ENCODE measurements at regions not wholly inside any gene's neighbourhood (a gene's known extent, or its start where the extent isn't known, plus 50 kb on each side); places are given as distances from the start of the nearest gene placed in this dataset.

GRCh38 chr7:113797420-113798010 lies 121.3 kb downstream of the PPP1R3A start:
- H3K27me3 ChIP-seq (ENCODE audit: control insufficient read depth in 2 of 2, insufficient read depth in 2 of 2, low read length in 2 of 2): no peaks in the 10 kb centered on the region
- no peaks in the 10 kb centered on the region for H3K79me2 ChIP-seq (ENCODE audit: insufficient read depth, low read length)
- no peak overlapping the region for H3K9ac ChIP-seq (ENCODE audit: insufficient read depth, low read length, poor library complexity, severe bottlenecking)
- Mint-ChIP-seq H3K27ac (no peak overlapping the region), H3K36me3 (no peaks in the 10 kb centered on the region), H3K27me3 (ENCODE audit: low read depth in 3 of 3) (no peaks in the 10 kb centered on the region), H3K4me1 (peaks cover 10% of the 10 kb centered on the region), H3K4me3 (no peak overlapping the region), H3K9me3 (peaks cover 0 to 9% (median 7%) of the 10 kb centered on the region in 7 donors)
- H3K4me3 ChIP-seq (replicated peaks in 1 of 3; ENCODE audit: low read depth in 2 of 3, low read length in 3 of 3): no peak overlapping the region
- H2AFZ ChIP-seq (ENCODE audit: insufficient read depth, low read depth, low read length, poor library complexity, severe bottlenecking): no peak overlapping the region
- DNase-seq: no peak
- peaks cover 6 to 7% of the 10 kb centered on the region in 2 donors for H3K4me1 ChIP-seq (ENCODE audit: control insufficient read depth in 1 of 2, insufficient read depth in 2 of 2, low read length in 2 of 2)
- TF ChIP-seq CTCF (IDR thresholded peaks at IDR 0.05): no peak
- WGBS (ENCODE audit: insufficient coverage): no CpG with 5 or more reads among the region's 2 CpGs
- H3K27ac ChIP-seq (ENCODE audit: low read depth in 1 of 2, low read length in 2 of 2): no peak overlapping the region
- intact Hi-C loops (cut with micrococcal nuclease): no loop called here
- H3K9me3 ChIP-seq (replicated peaks in 1 of 2; ENCODE audit: control insufficient read depth in 1 of 2, insufficient read depth in 1 of 2, low read length in 2 of 2): no peaks in the 10 kb centered on the region
- H4K20me1 ChIP-seq (ENCODE audit: insufficient read depth, low read length): no peaks in the 10 kb centered on the region
- no peaks in the 10 kb centered on the region for H3K36me3 ChIP-seq (replicated peaks in 1 of 2; ENCODE audit: control insufficient read depth in 1 of 2, insufficient read depth in 2 of 2, low read length in 2 of 2)
- no peak overlapping the region for H3K4me2 ChIP-seq (replicated peaks; ENCODE audit: extremely low read depth, low read length, poor library complexity, severe bottlenecking)

GRCh38 chr7:113796557-113796956 lies 122.3 kb downstream of the PPP1R3A start:
- Histone ChIP-seq H2AFZ (ENCODE audit: insufficient read depth, low read depth, low read length, poor library complexity, severe bottlenecking) (no peak overlapping the region), H3K9me3 (replicated peaks in 1 of 2; ENCODE audit: control insufficient read depth in 1 of 2, insufficient read depth in 1 of 2, low read length in 2 of 2) (no peaks in the 10 kb centered on the region), H3K4me2 (replicated peaks; ENCODE audit: extremely low read depth, low read length, poor library complexity, severe bottlenecking) (no peak overlapping the region), H3K4me3 (replicated peaks in 1 of 3; ENCODE audit: low read depth in 2 of 3, low read length in 3 of 3) (no peak overlapping the region), H3K27me3 (ENCODE audit: control insufficient read depth in 2 of 2, insufficient read depth in 2 of 2, low read length in 2 of 2) (no peaks in the 10 kb centered on the region), H3K4me1 (ENCODE audit: control insufficient read depth in 1 of 2, insufficient read depth in 2 of 2, low read length in 2 of 2) (peaks cover 6 to 7% of the 10 kb centered on the region in 2 donors), H3K79me2 (ENCODE audit: insufficient read depth, low read length) (no peaks in the 10 kb centered on the region), H3K9ac (ENCODE audit: insufficient read depth, low read length, poor library complexity, severe bottlenecking) (no peak overlapping the region), H3K27ac (ENCODE audit: low read depth in 1 of 2, low read length in 2 of 2) (no peak overlapping the region), H4K20me1 (ENCODE audit: insufficient read depth, low read length) (no peaks in the 10 kb centered on the region), H3K36me3 (replicated peaks in 1 of 2; ENCODE audit: control insufficient read depth in 1 of 2, insufficient read depth in 2 of 2, low read length in 2 of 2) (no peaks in the 10 kb centered on the region)
- no peak overlapping the region for H3K27ac Mint-ChIP-seq
- no peak overlapping the region for H3K4me3 Mint-ChIP-seq
- H3K27me3 Mint-ChIP-seq (ENCODE audit: low read depth in 3 of 3): peaks cover 0 to 1% (median 0%) of the 10 kb centered on the region in 3 donors
- TF ChIP-seq CTCF (IDR thresholded peaks at IDR 0.05): no peak
- intact Hi-C loops (cut with micrococcal nuclease): no loop called here
- peak in 1 of 3 donors; percentile 33 for DNase-seq
- H3K4me1 Mint-ChIP-seq: peaks cover 10% of the 10 kb centered on the region
- H3K9me3 Mint-ChIP-seq: peaks cover 1 to 9% (median 7%) of the 10 kb centered on the region in 7 donors
- WGBS (ENCODE audit: insufficient coverage): no CpG with 5 or more reads among the region's 2 CpGs
- H3K36me3 Mint-ChIP-seq: no peaks in the 10 kb centered on the region

Measured in CD14-positive monocyte (primary cell).